CD4-positive, alpha-beta memory T cell (primary cell): ENCODE measurements at regions not wholly inside any gene's neighbourhood (a gene's known extent, or its start where the extent isn't known, plus 50 kb on each side); places are given as distances from the start of the nearest gene placed in this dataset.

Experiments used
- CTCF ChIA-PET: fragments of 350-600 bp; sonication (Branson Sonifier 250); formaldehyde crosslinking; loops from one replicate; lab custom pipeline; 2021; ENCODE audit warnings: inconsistent platforms; ENCODE audit not compliant: partially characterized antibody; lab: Charles Lee
- POLR2A ChIA-PET: fragments of 350-600 bp; sonication (Branson Sonifier 250); formaldehyde crosslinking; loops from one replicate; lab custom pipeline; 2021; ENCODE audit not compliant: partially characterized antibody; lab: Charles Lee
- DNase-seq, 5 donors: peaks; one replicate each; pipeline versions ENCODE4 v3.0.0 to v3.0.0-alpha.2; 2020 to 2022; ENCODE audit warnings: mixed read lengths in 1 of 5
- H3K27ac ChIP-seq: one replicate; pipeline ENCODE4 v1.7.0; 2013; ENCODE audit warnings: low read depth, low read length
- H3K27me3 ChIP-seq: 2 replicates; pipeline ENCODE4 v1.7.0; 2013; ENCODE audit warnings: mild to moderate bottlenecking, low read length, moderate library complexity; ENCODE audit not compliant: insufficient read depth
- H3K36me3 ChIP-seq: 2 replicates; pipeline ENCODE4 v1.7.0; 2013; ENCODE audit warnings: mild to moderate bottlenecking, low read length, moderate library complexity; ENCODE audit not compliant: insufficient read depth
- H3K4me1 ChIP-seq: 2 replicates; pipeline ENCODE4 v1.7.0; 2013; ENCODE audit warnings: mild to moderate bottlenecking, low read length, moderate library complexity; ENCODE audit not compliant: insufficient read depth
- H3K4me3 ChIP-seq, 2 donors: one replicate each; pipeline ENCODE4 v1.7.0; 2013; ENCODE audit warnings: low read length in 2 of 2, mild to moderate bottlenecking in 1 of 2
- H3K9me3 ChIP-seq, 2 donors: one replicate each; pipeline ENCODE4 v1.7.0; 2013; ENCODE audit warnings: low read length in 2 of 2, control low read depth in 1 of 2; ENCODE audit not compliant: control insufficient read depth in 1 of 2
- H3K27ac Mint-ChIP-seq, 7 donors: one replicate each; pipeline ENCODE4 v1.8.0; 2020 to 2021; ENCODE audit warnings: mixed read lengths in 7 of 7, mild to moderate bottlenecking in 6 of 7, inconsistent platforms in 3 of 7, moderate library complexity in 3 of 7
- H3K27me3 Mint-ChIP-seq, 2 donors: one replicate each; pipeline ENCODE4 v1.8.0; 2020 to 2021; ENCODE audit warnings: mixed read lengths in 2 of 2
- H3K36me3 Mint-ChIP-seq, 2 donors: one replicate each; pipeline ENCODE4 v1.8.0; 2020 to 2021; ENCODE audit warnings: mixed read lengths in 2 of 2, inconsistent platforms in 1 of 2, mild to moderate bottlenecking in 1 of 2
- H3K4me1 Mint-ChIP-seq, 4 donors: one replicate each; pipeline ENCODE4 v1.8.0; 2020 to 2021; ENCODE audit warnings: mixed read lengths in 4 of 4, mild to moderate bottlenecking in 1 of 4
- H3K4me3 Mint-ChIP-seq, 8 donors: one replicate each; pipeline ENCODE4 v1.8.0; 2020 to 2021; ENCODE audit warnings: mixed read lengths in 8 of 8, mild to moderate bottlenecking in 7 of 8, moderate library complexity in 6 of 8, inconsistent platforms in 3 of 8
- H3K9me3 Mint-ChIP-seq, 8 donors: one replicate each; pipeline ENCODE4 v1.8.0; 2020 to 2021; ENCODE audit warnings: mixed read lengths in 8 of 8, mild to moderate bottlenecking in 5 of 8, inconsistent platforms in 3 of 8, moderate library complexity in 1 of 8
- intact Hi-C: fragments of 100-400 bp; cut with micrococcal nuclease; formaldehyde crosslinking; loops from one replicate; pipeline ENCODE4 v1.15.1; 2023

DNA sequence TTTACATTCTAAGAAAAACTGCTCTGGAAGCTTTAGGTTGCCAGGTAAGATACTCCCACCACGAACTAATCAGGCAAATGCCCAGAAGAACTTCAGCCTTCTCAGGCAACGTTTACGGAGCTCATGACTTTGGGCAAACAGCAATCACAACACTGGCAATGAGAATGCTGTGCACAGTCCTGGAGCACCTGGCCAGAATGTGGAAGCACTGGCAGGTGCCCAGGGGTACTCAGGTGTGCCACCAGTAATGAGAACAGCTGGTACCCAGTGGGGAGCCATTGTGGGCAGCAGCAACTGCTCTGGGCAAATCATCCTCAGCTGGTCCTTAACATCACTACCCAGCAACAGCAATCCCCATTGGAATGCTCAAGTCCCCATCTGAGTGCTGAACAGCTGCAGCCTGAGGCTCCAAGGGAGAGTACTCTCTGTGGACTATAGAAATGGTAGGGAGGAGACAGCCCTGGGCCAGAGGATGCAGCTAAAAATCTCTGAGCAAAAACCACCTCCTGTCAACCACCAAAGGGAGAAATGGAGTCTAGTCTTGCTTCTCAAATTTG, 210.0 kb downstream of the FOXO1 start:
- intact Hi-C loops, result no loop called here
- no peak overlapping the region for H3K4me3 Mint-ChIP-seq
- no peaks in the 10 kb centered on the region for H3K9me3 ChIP-seq
- H3K27ac Mint-ChIP-seq, result peak overlapping the region in 1 of 7 donors; percentile 33
- ChIA-PET POLR2A (interaction anchor here (1.1 kb wide), 1 partner anchor 38 kb away, joined by 3 read pairs; no protein-coding TSS in a partner anchor), CTCF (interaction anchor here (0.7 to 1.5 kb wide), 2 partner anchors 32 to 387 kb away, joined by 3 read pairs; no protein-coding TSS in a partner anchor)
- H3K4me1 ChIP-seq, result no peaks in the 10 kb centered on the region
- no peak for DNase-seq
- no peaks in the 10 kb centered on the region for H3K36me3 ChIP-seq
- H3K4me3 ChIP-seq, result no peak overlapping the region
- peaks cover 0 to 10% (median 0%) of the 10 kb centered on the region in 4 donors for H3K4me1 Mint-ChIP-seq
- no peaks in the 10 kb centered on the region for H3K27me3 ChIP-seq
- H3K9me3 Mint-ChIP-seq, result peaks cover 0 to 2% (median 0%) of the 10 kb centered on the region in 8 donors
- no peak overlapping the region for H3K27ac ChIP-seq
- no peaks in the 10 kb centered on the region for H3K27me3 Mint-ChIP-seq
- H3K36me3 Mint-ChIP-seq, result no peaks in the 10 kb centered on the region

DNA sequence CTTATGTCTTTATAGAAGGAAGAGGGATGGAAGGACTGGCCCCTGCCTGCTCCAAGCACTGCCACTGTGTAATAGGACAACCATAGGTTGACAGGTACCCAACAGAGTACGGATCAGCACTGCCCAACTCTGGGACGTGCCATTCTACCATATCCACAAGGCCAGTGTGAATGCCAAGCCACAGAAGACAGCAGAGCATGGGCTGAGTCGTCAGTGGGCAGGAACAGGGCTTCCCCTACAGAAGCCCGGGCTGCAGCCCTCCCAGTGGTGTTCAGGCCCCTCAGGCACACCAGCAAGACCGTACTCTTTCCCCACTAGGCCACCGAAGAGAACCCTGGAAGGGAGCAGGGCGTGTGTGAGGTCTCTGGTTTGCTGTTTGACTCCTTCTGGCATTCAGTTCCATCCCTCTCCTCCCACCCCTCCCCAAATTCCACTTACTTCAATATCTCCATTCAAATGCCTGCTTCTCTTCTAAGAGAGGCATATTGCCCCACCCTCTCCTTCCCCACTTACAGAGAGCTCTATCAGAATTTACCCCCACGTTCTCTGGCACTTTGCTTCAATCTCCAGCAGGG, 209.4 kb downstream of the FOXO1 start:
- CTCF ChIA-PET, result interaction anchor here (0.7 to 1.5 kb wide), 2 partner anchors 217 to 388 kb away, joined by 3 read pairs; no protein-coding TSS in a partner anchor
- Mint-ChIP-seq H3K4me3 (no peak overlapping the region), H3K4me1 (peaks cover 0 to 10% (median 0%) of the 10 kb centered on the region in 4 donors), H3K27me3 (no peaks in the 10 kb centered on the region), H3K9me3 (peaks cover 0 to 2% (median 0%) of the 10 kb centered on the region in 8 donors), H3K36me3 (no peaks in the 10 kb centered on the region), H3K27ac (peak overlapping the region in 1 of 7 donors; percentile 23)
- Histone ChIP-seq H3K27me3 (no peaks in the 10 kb centered on the region), H3K4me3 (no peak overlapping the region), H3K27ac (no peak overlapping the region), H3K36me3 (no peaks in the 10 kb centered on the region), H3K9me3 (no peaks in the 10 kb centered on the region), H3K4me1 (no peaks in the 10 kb centered on the region)
- DNase-seq, result no peak
- intact Hi-C loops, result no loop called here
- POLR2A ChIA-PET, result interaction anchor here (1.1 kb wide), 2 partner anchors 20 to 38 kb away, joined by 3 read pairs; no protein-coding TSS in a partner anchor

DNA sequence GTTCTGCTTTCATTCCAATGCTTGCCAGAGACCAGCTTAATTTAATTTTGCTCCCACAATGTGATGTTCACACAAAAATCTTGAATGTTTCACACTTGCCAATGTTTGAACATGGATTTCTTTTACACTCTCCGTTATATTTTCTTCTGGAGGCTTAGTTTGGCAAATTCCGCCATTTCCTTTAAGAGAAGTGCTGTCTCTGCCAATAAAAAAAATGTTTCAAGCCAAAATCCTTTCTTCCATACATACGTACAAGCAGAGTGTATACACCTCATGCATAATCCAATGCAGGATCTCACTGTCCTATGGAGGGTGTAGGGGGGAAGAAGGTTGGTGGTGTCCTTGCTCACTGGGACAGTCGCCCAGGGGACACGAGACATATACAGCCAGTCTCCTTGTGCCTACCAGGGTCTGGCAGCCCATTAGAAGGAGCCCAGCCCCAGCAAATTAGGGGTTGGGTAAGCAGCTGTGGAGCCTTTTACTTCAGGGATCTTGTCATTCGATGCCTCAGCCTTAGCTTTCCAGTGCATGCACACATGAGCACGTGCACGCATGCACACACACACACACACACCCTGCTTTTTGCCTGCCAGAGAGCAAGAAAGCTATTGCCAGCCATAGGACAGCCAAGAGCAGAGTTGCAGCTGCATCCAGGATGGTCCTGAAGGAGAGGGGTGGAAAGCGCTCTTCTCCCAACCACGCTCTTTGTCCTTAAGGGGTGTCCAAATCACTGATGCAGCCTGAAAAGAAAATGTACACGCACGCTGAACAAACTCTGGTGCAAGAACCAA, 208.3 kb downstream of the FOXO1 start:
- DNase-seq, result no peak
- CTCF ChIA-PET, result interaction anchor here (0.7 to 1.5 kb wide), 2 partner anchors 216 to 389 kb away, joined by 3 read pairs; no protein-coding TSS in a partner anchor
- no peaks in the 10 kb centered on the region for H3K36me3 Mint-ChIP-seq

DNA sequence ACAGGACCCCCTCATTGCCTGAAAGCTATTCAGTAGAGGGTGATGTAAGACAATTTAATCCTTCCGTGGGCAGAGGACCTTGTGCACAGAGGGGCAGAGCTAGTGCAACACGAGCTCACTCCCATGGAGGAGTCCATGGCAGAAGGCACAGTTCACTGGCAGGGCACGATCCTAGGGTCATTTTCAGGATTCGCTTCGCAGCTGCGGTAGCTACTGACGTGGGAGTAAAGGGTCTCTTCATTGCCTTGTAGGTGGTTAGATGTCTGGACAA, 207.8 kb downstream of the FOXO1 start:
- Histone ChIP-seq H3K27ac (no peak overlapping the region), H3K9me3 (no peaks in the 10 kb centered on the region), H3K4me1 (no peaks in the 10 kb centered on the region), H3K27me3 (no peaks in the 10 kb centered on the region), H3K4me3 (no peak overlapping the region), H3K36me3 (no peaks in the 10 kb centered on the region)
- ChIA-PET CTCF (no interaction called here), POLR2A (interaction anchor here (0.6 to 0.9 kb wide), 2 partner anchors 15 to 21 kb away, joined by 3 read pairs; no protein-coding TSS in a partner anchor)
- Mint-ChIP-seq H3K4me3 (no peak overlapping the region), H3K4me1 (peaks cover 0 to 5% (median 0%) of the 10 kb centered on the region in 4 donors), H3K27ac (no peak overlapping the region), H3K9me3 (peaks cover 0 to 2% (median 0%) of the 10 kb centered on the region in 8 donors), H3K27me3 (no peaks in the 10 kb centered on the region), H3K36me3 (no peaks in the 10 kb centered on the region)
- no peak for DNase-seq
- intact Hi-C loops, result no loop called here

More for the DNA sequence above, 208.3 kb downstream of the FOXO1 start:
- H3K9me3 ChIP-seq, result no peaks in the 10 kb centered on the region
- POLR2A ChIA-PET, result interaction anchor here (0.6 to 1.1 kb wide), 3 partner anchors 16 to 21 kb away, joined by 3 read pairs; no protein-coding TSS in a partner anchor
- intact Hi-C loops, result no loop called here
- Mint-ChIP-seq H3K4me1 (peaks cover 0 to 5% (median 0%) of the 10 kb centered on the region in 4 donors), H3K9me3 (peaks cover 0 to 2% (median 0%) of the 10 kb centered on the region in 8 donors), H3K27me3 (no peaks in the 10 kb centered on the region), H3K27ac (no peak overlapping the region), H3K4me3 (no peak overlapping the region)
- no peak overlapping the region for H3K4me3 ChIP-seq
- H3K27ac ChIP-seq, result no peak overlapping the region
- H3K4me1 ChIP-seq, result no peaks in the 10 kb centered on the region
- H3K36me3 ChIP-seq, result no peaks in the 10 kb centered on the region
- H3K27me3 ChIP-seq, result no peaks in the 10 kb centered on the region

DNA sequence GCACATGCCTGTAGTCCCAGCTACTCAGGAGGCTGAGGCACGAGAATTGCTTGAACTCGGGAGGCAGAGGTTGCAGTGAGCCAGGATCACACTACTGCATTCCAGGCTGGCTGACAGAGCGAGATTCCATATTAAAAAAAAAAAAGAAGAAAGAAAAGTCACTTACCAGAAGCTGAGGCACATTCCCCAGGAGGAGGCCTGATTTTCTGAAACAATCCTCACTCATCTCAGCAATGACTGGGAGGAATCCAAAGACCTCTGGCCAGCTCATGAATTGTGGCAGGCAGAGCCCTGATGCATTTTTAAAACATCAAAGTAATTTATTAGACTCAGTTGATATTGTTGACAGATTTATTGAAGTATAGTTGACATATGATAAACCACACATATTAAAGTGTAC, 206.3 kb downstream of the FOXO1 start:
- Mint-ChIP-seq H3K9me3 (peaks cover 0 to 4% (median 0%) of the 10 kb centered on the region in 8 donors), H3K36me3 (no peaks in the 10 kb centered on the region), H3K27me3 (no peaks in the 10 kb centered on the region), H3K4me1 (peaks cover 0 to 5% (median 0%) of the 10 kb centered on the region in 4 donors), H3K4me3 (no peak overlapping the region), H3K27ac (peak overlapping the region in 1 of 7 donors; percentile 85)
- POLR2A ChIA-PET, result no interaction called here
- no peak for DNase-seq
- no peaks in the 10 kb centered on the region for H3K27me3 ChIP-seq
- H3K4me3 ChIP-seq, result no peak overlapping the region
- H3K36me3 ChIP-seq, result no peaks in the 10 kb centered on the region
- no peak overlapping the region for H3K27ac ChIP-seq
- H3K4me1 ChIP-seq, result no peaks in the 10 kb centered on the region
- CTCF ChIA-PET, result interaction anchor here (1.2 to 1.3 kb wide), 2 partner anchors 10 to 391 kb away, joined by 3 read pairs; no protein-coding TSS in a partner anchor
- H3K9me3 ChIP-seq, result no peaks in the 10 kb centered on the region
- intact Hi-C loops, result no loop called here

DNA sequence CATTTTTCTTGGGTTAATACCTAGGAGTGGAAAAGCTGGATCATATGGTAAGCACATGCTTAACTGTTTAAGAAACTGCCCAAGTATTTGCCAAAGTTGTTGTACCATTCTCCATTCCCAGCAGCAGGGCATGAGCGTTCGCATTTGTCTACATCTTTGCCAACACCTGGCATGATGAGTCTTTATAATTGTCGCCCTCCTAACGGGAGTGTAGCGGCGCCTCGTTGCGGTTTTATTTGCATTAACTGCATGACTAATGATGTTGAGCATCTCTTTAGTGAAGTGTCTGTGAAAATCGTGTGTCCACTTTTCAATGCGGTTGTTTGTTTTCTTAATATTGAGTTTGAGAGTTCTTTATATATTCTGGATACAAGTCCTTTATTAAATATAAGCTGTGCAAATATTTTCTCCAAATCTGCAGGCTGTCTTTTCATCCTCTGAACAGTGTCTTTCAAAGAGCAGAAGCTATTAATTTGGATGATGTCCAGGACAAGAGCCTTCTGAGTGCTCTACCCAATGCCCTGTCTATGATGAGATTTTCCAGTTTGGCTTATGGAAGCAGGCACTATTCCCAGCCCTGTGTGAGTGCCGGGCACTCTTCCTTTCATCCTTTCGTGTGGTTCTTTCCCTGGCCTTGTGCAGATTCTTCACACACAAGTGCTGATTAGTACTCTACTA, 202.0 kb downstream of the FOXO1 start:
- POLR2A ChIA-PET, result no interaction called here
- Mint-ChIP-seq H3K9me3 (peaks cover 0 to 4% (median 0%) of the 10 kb centered on the region in 8 donors), H3K36me3 (no peaks in the 10 kb centered on the region), H3K27ac (no peak overlapping the region), H3K4me3 (no peak overlapping the region), H3K4me1 (peaks cover 0 to 8% (median 3%) of the 10 kb centered on the region in 4 donors), H3K27me3 (no peaks in the 10 kb centered on the region)
- no peaks in the 10 kb centered on the region for H3K9me3 ChIP-seq
- no peak overlapping the region for H3K4me3 ChIP-seq
- no peaks in the 10 kb centered on the region for H3K4me1 ChIP-seq
- intact Hi-C loops, result no loop called here
- H3K27ac ChIP-seq, result no peak overlapping the region
- CTCF ChIA-PET, result no interaction called here
- no peaks in the 10 kb centered on the region for H3K36me3 ChIP-seq
- no peak for DNase-seq
- no peaks in the 10 kb centered on the region for H3K27me3 ChIP-seq
